GM23338 (cell line): ENCODE measurements at regions not wholly inside any gene's neighbourhood (a gene's known extent, or its start where the extent isn't known, plus 50 kb on each side); places are given as distances from the start of the nearest gene placed in this dataset.

Experiments used
- CREB1 ChIP-seq: fragments of 250-450 bp; sonication (Bioruptor Pico); IDR thresholded peaks from 2 replicates; pipeline ENCODE4 v1.5.0; 2020; ENCODE audit warnings: low read depth, mild to moderate bottlenecking, moderate library complexity
- EZH2 ChIP-seq: fragments of 200-600 bp; sonication (generic); IDR thresholded peaks from one replicate; pipeline ENCODE4 v1.8.0; 2017; ENCODE audit warnings: antibody characterized with exemption, mild to moderate bottlenecking, low read depth; ENCODE audit not compliant: unreplicated experiment
- POLR2AphosphoS5 ChIP-seq: IDR thresholded peaks from 2 replicates; pipeline ENCODE4 v1.6.1; 2016; ENCODE audit warnings: antibody characterized with exemption, low read depth
- ZNF114 ChIP-seq: fragments of 250-450 bp; sonication (Bioruptor Pico); IDR thresholded peaks from 2 replicates; pipeline ENCODE4 v1.5.0; 2020; ENCODE audit warnings: mild to moderate bottlenecking, moderate library complexity
- ZNF331 ChIP-seq: fragments of 250-450 bp; sonication (Bioruptor Pico); IDR thresholded peaks from 2 replicates; pipeline ENCODE4 v1.5.0; 2020; ENCODE audit warnings: low read depth, mild to moderate bottlenecking, moderate library complexity
- TF ChIP-seq, protein P1 (sequence below), 2 experiments: fragments of 200-600 bp in 1 of 2; sonication (generic) in 1 of 2; conservative IDR thresholded peaks; 2 replicates each; pipeline versions ENCODE4 v1.5.1 to v1.6.1; 2016 to 2017; ENCODE audit warnings: antibody characterized with exemption in 2 of 2, low read depth in 2 of 2, mild to moderate bottlenecking in 2 of 2, moderate library complexity in 1 of 2

DNA sequence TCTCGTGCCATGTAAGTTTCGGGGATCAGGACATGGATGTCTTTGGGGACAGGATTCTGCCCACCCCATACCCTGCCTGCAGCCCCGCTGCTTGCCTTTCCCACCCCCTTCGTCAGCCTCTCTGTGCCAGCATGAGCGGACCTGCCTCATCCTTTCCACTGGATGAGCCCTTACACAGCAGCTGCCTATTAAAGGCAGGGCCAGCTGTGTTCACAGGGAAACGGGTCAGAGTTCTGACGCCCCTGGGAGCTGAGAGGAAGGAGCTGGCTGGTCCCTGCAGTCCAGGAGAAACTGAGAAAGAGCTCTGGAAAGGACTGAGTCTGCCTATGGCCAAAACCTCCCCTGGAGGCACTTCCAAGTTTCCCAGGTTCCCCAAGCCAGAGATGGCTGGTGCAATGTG lies 83.5 kb upstream of the NCOR2 start:
- TF ChIP-seq POLR2AphosphoS5 (no peak), EZH2 (no peak), CREB1 (CRISPR knock-in tag) (no peak), ZNF331 (CRISPR knock-in tag) (no peak), ZNF114 (no peak)
- TF ChIP-seq, protein P1, sequence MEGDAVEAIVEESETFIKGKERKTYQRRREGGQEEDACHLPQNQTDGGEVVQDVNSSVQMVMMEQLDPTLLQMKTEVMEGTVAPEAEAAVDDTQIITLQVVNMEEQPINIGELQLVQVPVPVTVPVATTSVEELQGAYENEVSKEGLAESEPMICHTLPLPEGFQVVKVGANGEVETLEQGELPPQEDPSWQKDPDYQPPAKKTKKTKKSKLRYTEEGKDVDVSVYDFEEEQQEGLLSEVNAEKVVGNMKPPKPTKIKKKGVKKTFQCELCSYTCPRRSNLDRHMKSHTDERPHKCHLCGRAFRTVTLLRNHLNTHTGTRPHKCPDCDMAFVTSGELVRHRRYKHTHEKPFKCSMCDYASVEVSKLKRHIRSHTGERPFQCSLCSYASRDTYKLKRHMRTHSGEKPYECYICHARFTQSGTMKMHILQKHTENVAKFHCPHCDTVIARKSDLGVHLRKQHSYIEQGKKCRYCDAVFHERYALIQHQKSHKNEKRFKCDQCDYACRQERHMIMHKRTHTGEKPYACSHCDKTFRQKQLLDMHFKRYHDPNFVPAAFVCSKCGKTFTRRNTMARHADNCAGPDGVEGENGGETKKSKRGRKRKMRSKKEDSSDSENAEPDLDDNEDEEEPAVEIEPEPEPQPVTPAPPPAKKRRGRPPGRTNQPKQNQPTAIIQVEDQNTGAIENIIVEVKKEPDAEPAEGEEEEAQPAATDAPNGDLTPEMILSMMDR (conservative IDR thresholded peaks at IDR 0.05; ENCODE audit: low read depth in 2 of 2), result no peak
